H1 (cell line): ENCODE measurements at regions not wholly inside any gene's neighbourhood (a gene's known extent, or its start where the extent isn't known, plus 50 kb on each side); places are given as distances from the start of the nearest gene placed in this dataset.
"Not testable (repeated sequence)": the region's sequence is repeated elsewhere in the genome, so short reads cannot be mapped to it uniquely, and the experiment has no call there.

Experiments used
- CTCF ChIA-PET: fragments of 300-600 bp; sonication (Branson Sonifier 250); formaldehyde crosslinking; loops from one replicate; lab custom pipeline; 2021; ENCODE audit not compliant: partially characterized antibody; lab: Charles Lee
- POLR2A ChIA-PET: fragments of 300-600 bp; sonication (Branson Sonifier 250); formaldehyde crosslinking; loops from one replicate; lab custom pipeline; 2021; ENCODE audit warnings: inconsistent platforms; ENCODE audit not compliant: partially characterized antibody; lab: Charles Lee
- DNase-seq, 2 experiments: peaks; one replicate each; pipeline versions ENCODE4 v3.0.0 to v3.0.0-alpha.2; 2010 to 2022; ENCODE audit warnings: low spot score in 2 of 2, low read depth in 1 of 2, mixed read lengths in 1 of 2
- FAIRE-seq: peaks from 2 replicates; lab custom pipeline; 2011; peaks lifted over from hg19 to GRCh38; lab: Jason Lieb, UNC
- H2AFZ ChIP-seq: 2 replicates; pipeline ENCODE4 v1.8.1; 2012; ENCODE audit warnings: low read length, inconsistent platforms
- H2AK5ac ChIP-seq: 2 replicates; pipeline ENCODE4 v1.6.1; 2013; ENCODE audit warnings: low read depth, low read length
- H2BK120ac ChIP-seq: replicated peaks from 2 replicates; pipeline ENCODE3; 2013; ENCODE audit warnings: low read depth, low read length, inconsistent platforms
- H2BK12ac ChIP-seq: 2 replicates; pipeline ENCODE4 v1.6.1; 2013; ENCODE audit warnings: low read depth, low read length
- H2BK15ac ChIP-seq: 2 replicates; pipeline ENCODE4 v1.6.1; 2013; ENCODE audit warnings: low read length
- H2BK20ac ChIP-seq: 2 replicates; pipeline ENCODE4 v1.6.1; 2013; ENCODE audit warnings: low read length
- H2BK5ac ChIP-seq: 2 replicates; pipeline ENCODE4 v1.6.1; 2013; ENCODE audit warnings: low read depth, low read length
- H3K14ac ChIP-seq: 2 replicates; pipeline ENCODE4 v1.6.1; 2013; ENCODE audit warnings: inconsistent platforms; ENCODE audit not compliant: insufficient read length
- H3K18ac ChIP-seq: 2 replicates; pipeline ENCODE4 v1.6.1; 2013; ENCODE audit warnings: low read length; ENCODE audit errors: extremely low read depth
- H3K23ac ChIP-seq: 2 replicates; pipeline ENCODE4 v1.6.1; 2013; ENCODE audit warnings: inconsistent platforms; ENCODE audit not compliant: insufficient read length
- H3K23me2 ChIP-seq: 2 replicates; pipeline ENCODE4 v1.6.1; 2013; ENCODE audit warnings: low read depth, low read length
- H3K27ac ChIP-seq: 2 replicates; pipeline ENCODE4 v1.6.1; 2011; ENCODE audit warnings: low read depth, low read length, inconsistent platforms
- H3K27me3 ChIP-seq, 4 experiments: replicated peaks in 1 of 4; 1 replicate in 1 of 4; 2 replicates in 3 of 4; pipeline versions ENCODE4 v1.6.1 to v1.8.1; 2011 to 2013; ENCODE audit warnings: low read length in 3 of 4, mild to moderate bottlenecking in 3 of 4, inconsistent platforms in 2 of 4, mixed read lengths in 2 of 4, moderate library complexity in 1 of 4; ENCODE audit not compliant: control insufficient read depth in 3 of 4, insufficient read depth in 3 of 4; ENCODE audit errors: extremely low read depth in 1 of 4
- H3K36me3 ChIP-seq, 4 experiments: 2 replicates each; pipeline versions ENCODE4 v1.6.1 to v1.8.1; 2011 to 2013; ENCODE audit warnings: mild to moderate bottlenecking in 4 of 4, low read length in 3 of 4, moderate library complexity in 2 of 4, control low read depth in 1 of 4, inconsistent platforms in 1 of 4; ENCODE audit not compliant: insufficient read depth in 4 of 4, control insufficient read depth in 2 of 4
- H3K4ac ChIP-seq: replicated peaks from 2 replicates; pipeline ENCODE3; 2013; ENCODE audit warnings: low read length, low read depth, mixed read lengths, inconsistent platforms; ENCODE audit not compliant: insufficient read length
- H3K4me1 ChIP-seq, 4 experiments: replicated peaks in 1 of 4; 1 replicate in 1 of 4; 2 replicates in 3 of 4; pipeline versions ENCODE4 v1.6.1 to v1.8.1; 2011 to 2013; ENCODE audit warnings: low read length in 3 of 4, inconsistent platforms in 2 of 4, mixed read lengths in 1 of 4; ENCODE audit not compliant: insufficient read depth in 4 of 4, control insufficient read depth in 3 of 4
- H3K4me2 ChIP-seq, 2 experiments: 2 replicates each; pipeline versions ENCODE4 v1.6.1 to v1.8.1; 2011 to 2013; ENCODE audit warnings: low read depth in 2 of 2, low read length in 2 of 2, control low read depth in 1 of 2, inconsistent platforms in 1 of 2, mild to moderate bottlenecking in 1 of 2; ENCODE audit not compliant: insufficient read depth in 1 of 2
- H3K4me3 ChIP-seq, 4 experiments: fragments of 200-600, 300-600 bp in 1 of 4; sonication (generic), shearing (Covaris generic), sonication (Bioruptor Twin) in 1 of 4; 2 replicates each; pipeline versions ENCODE4 v1.5.1 to v1.8.1; 2011 to 2016; ENCODE audit warnings: low read length in 4 of 4, low read depth in 3 of 4, control low read depth in 2 of 4, inconsistent platforms in 2 of 4, mild to moderate bottlenecking in 2 of 4, mixed read lengths in 1 of 4, moderate library complexity in 1 of 4; ENCODE audit not compliant: insufficient read depth in 2 of 4; ENCODE audit errors: extremely low read depth in 1 of 4
- H3K56ac ChIP-seq: replicated peaks from 2 replicates; pipeline ENCODE3; 2013; ENCODE audit warnings: low read depth, mild to moderate bottlenecking, mixed read lengths, low read length, inconsistent platforms; ENCODE audit not compliant: insufficient read length
- H3K79me1 ChIP-seq: 2 replicates; pipeline ENCODE4 v1.6.1; 2013; ENCODE audit warnings: low read depth, low read length, control low read depth
- H3K79me2 ChIP-seq, 2 experiments: 2 replicates each; pipeline versions ENCODE4 v1.6.1 to v1.8.1; 2012 to 2013; ENCODE audit warnings: low read length in 2 of 2, mild to moderate bottlenecking in 2 of 2, inconsistent platforms in 1 of 2; ENCODE audit not compliant: insufficient read depth in 2 of 2, control insufficient read depth in 1 of 2
- H3K9ac ChIP-seq, 4 experiments: replicated peaks in 1 of 4; 1 replicate in 1 of 4; 2 replicates in 3 of 4; pipeline versions ENCODE4 v1.6.1 to v1.8.1; 2011 to 2013; ENCODE audit warnings: low read depth in 3 of 4, low read length in 3 of 4, control low read depth in 2 of 4, mild to moderate bottlenecking in 2 of 4, moderate library complexity in 2 of 4, inconsistent platforms in 1 of 4; ENCODE audit errors: extremely low read depth in 1 of 4
- H3K9me3 ChIP-seq, 2 experiments: 2 replicates each; pipeline versions ENCODE4 v1.6.1 to v1.8.1; 2012 to 2013; ENCODE audit warnings: mild to moderate bottlenecking in 2 of 2, moderate library complexity in 2 of 2, control low read depth in 1 of 2, inconsistent platforms in 1 of 2, low read depth in 1 of 2, low read length in 1 of 2, mixed read lengths in 1 of 2; ENCODE audit not compliant: insufficient read depth in 2 of 2
- H4K20me1 ChIP-seq, 2 experiments: replicated peaks in 1 of 2; 2 replicates each; pipeline versions ENCODE3 to v1.8.1; 2011 to 2013; ENCODE audit warnings: inconsistent platforms in 2 of 2, low read length in 2 of 2, mild to moderate bottlenecking in 1 of 2; ENCODE audit not compliant: insufficient read depth in 2 of 2, control insufficient read depth in 1 of 2
- H4K5ac ChIP-seq: 2 replicates; pipeline ENCODE4 v1.6.1; 2013; ENCODE audit warnings: low read length, low read depth, mixed read lengths, inconsistent platforms; ENCODE audit not compliant: insufficient read length
- H4K8ac ChIP-seq: 2 replicates; pipeline ENCODE4 v1.8.0; 2013; ENCODE audit warnings: mild to moderate bottlenecking, moderate library complexity, low read length, inconsistent platforms; ENCODE audit not compliant: insufficient read depth; ENCODE audit errors: extremely low read depth
- H4K91ac ChIP-seq: replicated peaks from 2 replicates; pipeline ENCODE3; 2013; ENCODE audit warnings: low read length, mixed read lengths, inconsistent platforms; ENCODE audit not compliant: insufficient read length
- ASH2L ChIP-seq: fragments of 200-600, 300-600 bp; sonication (generic); IDR thresholded peaks from one replicate; pipeline ENCODE4 v1.7.1; 2017; ENCODE audit warnings: low read length
- ATF2 ChIP-seq: IDR thresholded peaks from 2 replicates; pipeline ENCODE4 v1.6.1; 2012; ENCODE audit warnings: low read length, inconsistent platforms
- BCL11A ChIP-seq, 2 experiments: IDR thresholded peaks; one replicate each; pipeline ENCODE4 v1.6.1; 2011; ENCODE audit warnings: low read depth in 2 of 2, low read length in 2 of 2, mild to moderate bottlenecking in 2 of 2
- CEBPB ChIP-seq: IDR thresholded peaks from 2 replicates; pipeline ENCODE4 v1.6.1; 2012; ENCODE audit warnings: low read depth, low read length
- CREB1 ChIP-seq: IDR thresholded peaks from 2 replicates; pipeline ENCODE4 v1.6.1; 2012; ENCODE audit warnings: inconsistent platforms
- JUND ChIP-seq: IDR thresholded peaks from 2 replicates; pipeline ENCODE4 v1.6.1; 2011; ENCODE audit warnings: mild to moderate bottlenecking, improper control_type of control experiment, low read length
- POU5F1 ChIP-seq: IDR thresholded peaks from 2 replicates; pipeline ENCODE4 v1.6.1; 2011; ENCODE audit warnings: low read depth, mild to moderate bottlenecking, low read length, moderate library complexity
- RXRA ChIP-seq: IDR thresholded peaks from 2 replicates; pipeline ENCODE4 v1.6.1; 2011; ENCODE audit warnings: low read depth, mild to moderate bottlenecking, low read length, moderate library complexity; ENCODE audit not compliant: insufficient read depth
- SP1 ChIP-seq: IDR thresholded peaks from 2 replicates; pipeline ENCODE4 v1.6.1; 2011; ENCODE audit warnings: low read depth, low read length
- TCF12 ChIP-seq: IDR thresholded peaks from 2 replicates; pipeline ENCODE4 v1.6.1; 2011; ENCODE audit warnings: low read depth, mild to moderate bottlenecking, low read length
- TEAD4 ChIP-seq: IDR thresholded peaks from 2 replicates; pipeline ENCODE4 v1.6.1; 2012; ENCODE audit warnings: low read depth, low read length, inconsistent platforms, mixed read lengths
- USF2 ChIP-seq: IDR thresholded peaks from 2 replicates; pipeline ENCODE4 v1.6.1; 2011; ENCODE audit warnings: low read length, improper control_type of control experiment
- WGBS, 2 experiments: shearing (Covaris generic) in 1 of 2; methylation state at CpG; one replicate each; pipeline versions ENCODE4 v1.1.6 to v1.1.7; 2013 to 2015; ENCODE audit warnings: low lambda C conversion rate in 2 of 2, mixed read lengths in 2 of 2, inconsistent platforms in 1 of 2, low coverage in 1 of 2, missing lambda C conversion rate in 1 of 2; ENCODE audit not compliant: insufficient replicate concordance in 2 of 2, insufficient coverage in 1 of 2, insufficient read length in 1 of 2; ENCODE audit errors: extremely low coverage in 1 of 2, missing lambda C conversion rate in 1 of 2; 5-methylcytosine and 5-hydroxymethylcytosine counted together

- H4K20me1 ChIP-seq, H2AFZ ChIP-seq, H3K79me1 ChIP-seq, H3K9me3 ChIP-seq, H3K4ac ChIP-seq, H2AK5ac ChIP-seq, H4K8ac ChIP-seq, H3K14ac ChIP-seq, H2BK15ac ChIP-seq, H4K91ac ChIP-seq, H3K79me2 ChIP-seq, H3K4me3 ChIP-seq, H3K27me3 ChIP-seq, H2BK12ac ChIP-seq, H3K18ac ChIP-seq, H3K36me3 ChIP-seq, H2BK20ac ChIP-seq, H2BK5ac ChIP-seq, H2BK120ac ChIP-seq, H3K4me2 ChIP-seq, H3K23me2 ChIP-seq, H3K27ac ChIP-seq, H4K5ac ChIP-seq, H3K23ac ChIP-seq, H3K9ac ChIP-seq, H3K56ac ChIP-seq: not testable (repeated sequence)
- peaks cover 0 to 17% (median 0%) of the 10 kb centered on the region in 4 experiments; a peak in 2 of 7 replicates for H3K4me1 ChIP-seq
- POLR2A ChIA-PET = interaction anchor here (0.6 kb wide), 1 partner anchor 532 kb away, joined by 3 read pairs; no protein-coding TSS in a partner anchor
- DNase-seq (peak; percentile 33 to 70), FAIRE-seq (peak; percentile 97)
- 10% methylated on average over 8 of the region's 8 CpGs; no CpG with 5 or more reads in 1 of the 2 experiments for WGBS, 2 experiments
- CTCF ChIA-PET = interaction anchor here (1.2 to 1.6 kb wide), 3 partner anchors 10 to 117 kb away, joined by 4 to 8 read pairs (median 6); partner anchors contain the start of gene MAP3K8
- TF ChIP-seq BCL11A (IDR thresholded peaks at IDR 0.05; ENCODE audit: low read depth in 2 of 2, low read length in 2 of 2) (peak; percentile 87 to 98), ASH2L (peak; percentile 44), TCF12 (peak; percentile 91), POU5F1 (peak; percentile 71; the same call in 1 of the 2 replicates), CREB1 (peak; percentile 48), ATF2 (peak; percentile 86; the same call in 1 of the 2 replicates), CEBPB (peak; percentile 72; the same call in 1 of the 2 replicates), JUND (peak; percentile 39; the same call in 1 of the 2 replicates), USF2 (peak; percentile 15; the same call in 1 of the 2 replicates), RXRA (peak; percentile 99), SP1 (peak; percentile 95), TEAD4 (peak; percentile 96)
Observed at GRCh38 chr10:30522661-30523078, 88.7 kb downstream of the MAP3K8 start.
